Epithelial cell of proximal tubule (primary cell): ENCODE measurements at regions not wholly inside any gene's neighbourhood (a gene's known extent, or its start where the extent isn't known, plus 50 kb on each side); places are given as distances from the start of the nearest gene placed in this dataset.

Experiments used
- DNase-seq: peaks from one replicate; pipeline ENCODE4 v3.0.0-alpha.2; 2011; ENCODE audit warnings: low read depth
- H3K4me3 ChIP-seq: 2 replicates; pipeline ENCODE4 v1.5.1; 2011; ENCODE audit warnings: low read depth, mild to moderate bottlenecking, low read length
- TF ChIP-seq, protein P1 (sequence below): conservative IDR thresholded peaks from 2 replicates; pipeline ENCODE4 v1.5.1; 2012; ENCODE audit warnings: low read depth, mild to moderate bottlenecking, low read length

DNA sequence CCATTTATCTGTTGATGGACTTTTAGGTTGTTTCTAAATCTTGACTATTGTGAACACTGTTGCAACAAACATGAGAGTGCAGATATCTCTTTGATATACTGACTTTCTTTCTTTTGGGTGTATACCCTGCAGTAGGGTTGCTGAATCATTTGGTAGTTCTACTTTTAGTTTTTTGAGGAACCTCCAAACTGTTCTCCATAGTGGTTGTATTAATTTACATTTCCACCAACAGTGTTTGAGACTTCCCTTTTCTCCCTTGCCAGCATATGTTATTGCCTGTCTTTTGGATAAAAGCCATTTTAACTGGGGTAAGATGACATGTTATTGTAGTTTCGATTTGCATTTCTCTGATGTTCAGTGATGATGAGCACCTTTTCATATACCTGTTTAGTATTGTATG is 330.0 kb downstream of the DDX10 start:
- H3K4me3 ChIP-seq, result no peak overlapping the region
- no peak for DNase-seq
- TF ChIP-seq, protein P1, sequence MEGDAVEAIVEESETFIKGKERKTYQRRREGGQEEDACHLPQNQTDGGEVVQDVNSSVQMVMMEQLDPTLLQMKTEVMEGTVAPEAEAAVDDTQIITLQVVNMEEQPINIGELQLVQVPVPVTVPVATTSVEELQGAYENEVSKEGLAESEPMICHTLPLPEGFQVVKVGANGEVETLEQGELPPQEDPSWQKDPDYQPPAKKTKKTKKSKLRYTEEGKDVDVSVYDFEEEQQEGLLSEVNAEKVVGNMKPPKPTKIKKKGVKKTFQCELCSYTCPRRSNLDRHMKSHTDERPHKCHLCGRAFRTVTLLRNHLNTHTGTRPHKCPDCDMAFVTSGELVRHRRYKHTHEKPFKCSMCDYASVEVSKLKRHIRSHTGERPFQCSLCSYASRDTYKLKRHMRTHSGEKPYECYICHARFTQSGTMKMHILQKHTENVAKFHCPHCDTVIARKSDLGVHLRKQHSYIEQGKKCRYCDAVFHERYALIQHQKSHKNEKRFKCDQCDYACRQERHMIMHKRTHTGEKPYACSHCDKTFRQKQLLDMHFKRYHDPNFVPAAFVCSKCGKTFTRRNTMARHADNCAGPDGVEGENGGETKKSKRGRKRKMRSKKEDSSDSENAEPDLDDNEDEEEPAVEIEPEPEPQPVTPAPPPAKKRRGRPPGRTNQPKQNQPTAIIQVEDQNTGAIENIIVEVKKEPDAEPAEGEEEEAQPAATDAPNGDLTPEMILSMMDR, result no peak

DNA sequence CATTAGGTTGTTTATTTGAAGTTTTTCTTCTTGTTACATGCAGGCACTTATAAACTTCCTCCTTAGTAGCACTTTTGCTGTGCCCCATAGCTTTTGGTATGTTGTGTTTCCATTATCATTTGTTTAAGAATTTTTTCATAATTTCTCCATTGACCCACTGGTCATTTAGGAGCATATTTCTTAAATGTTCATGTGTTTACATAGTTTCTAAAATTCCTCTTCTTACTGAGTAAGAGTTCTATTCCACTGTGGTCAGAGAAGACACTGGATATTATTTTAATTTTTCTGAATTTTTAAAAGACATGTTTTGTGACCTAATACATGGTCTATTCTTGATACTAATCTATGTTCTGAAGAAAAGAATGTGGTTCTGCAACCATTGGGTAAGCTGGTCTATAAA is 333.0 kb downstream of the DDX10 start:
- TF ChIP-seq, protein P1, result no peak
- DNase-seq, result no peak

DNA sequence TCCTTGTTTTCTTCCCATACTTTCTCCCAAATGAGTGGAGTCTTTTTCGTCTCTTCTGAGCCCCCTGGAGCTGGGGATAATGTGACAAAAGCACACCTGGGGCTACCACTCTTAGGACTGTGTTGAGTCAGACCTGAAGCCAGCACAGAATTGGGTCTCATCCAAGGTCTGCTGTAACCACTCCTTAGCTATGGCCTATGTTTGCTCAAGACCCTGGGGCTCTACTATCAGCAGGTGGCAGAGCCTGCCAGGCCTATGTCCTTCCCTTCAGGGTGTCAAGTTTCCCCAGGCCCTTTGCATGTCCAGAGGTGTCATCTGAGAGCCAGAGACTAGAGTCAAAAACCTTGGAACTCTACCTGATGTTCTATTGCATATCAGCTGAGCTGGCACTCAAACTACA is 335.7 kb downstream of the DDX10 start:
- no peak overlapping the region for H3K4me3 ChIP-seq
- DNase-seq, result no peak
- TF ChIP-seq, protein P1, result no peak

More for the DNA sequence above, 333.0 kb downstream of the DDX10 start:
- H3K4me3 ChIP-seq, result no peak overlapping the region

DNA sequence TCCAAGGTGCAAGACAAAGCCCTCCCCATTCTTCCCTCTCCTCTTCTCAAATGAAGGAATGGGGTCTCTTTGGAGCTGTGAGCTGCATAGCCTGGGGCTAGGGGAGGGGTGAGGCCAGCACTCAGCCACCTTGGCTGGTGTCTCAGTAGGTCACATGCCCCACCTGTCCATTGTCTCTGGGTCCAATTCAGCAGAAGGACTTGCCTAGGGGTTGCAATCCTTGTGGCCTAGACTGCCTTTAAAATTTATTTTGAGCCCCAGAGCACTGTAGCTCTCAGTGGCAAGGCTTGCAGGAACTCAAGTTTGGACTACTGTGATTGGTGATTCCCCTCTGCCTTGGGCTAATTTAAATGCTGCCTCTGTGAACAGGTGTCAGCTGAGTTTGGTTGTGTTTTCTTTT is 336.7 kb downstream of the DDX10 start:
- TF ChIP-seq, protein P1, result no peak
- no peak overlapping the region for H3K4me3 ChIP-seq
- no peak for DNase-seq

DNA sequence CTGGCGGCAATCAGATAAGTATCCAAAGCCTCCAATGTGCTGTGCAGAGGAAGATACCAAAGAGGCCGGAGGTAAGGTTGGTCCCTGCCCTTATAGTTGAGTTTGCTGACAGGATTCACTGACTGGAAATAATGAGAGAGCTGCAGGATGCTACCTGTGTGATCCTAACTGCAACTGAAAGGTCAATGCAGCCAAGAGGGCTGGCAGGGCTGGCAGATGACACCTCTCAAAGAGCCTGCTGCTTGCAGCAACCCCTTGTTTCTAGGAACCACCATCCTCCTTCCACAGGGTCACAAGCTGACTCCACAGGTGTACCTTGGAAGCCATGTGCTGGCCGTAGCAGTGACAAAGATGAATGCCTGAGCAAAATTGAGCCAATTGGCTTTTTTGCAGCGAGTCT is 348.1 kb downstream of the DDX10 start:
- no peak for DNase-seq
- H3K4me3 ChIP-seq, result no peak overlapping the region
- TF ChIP-seq, protein P1, result no peak

DNA sequence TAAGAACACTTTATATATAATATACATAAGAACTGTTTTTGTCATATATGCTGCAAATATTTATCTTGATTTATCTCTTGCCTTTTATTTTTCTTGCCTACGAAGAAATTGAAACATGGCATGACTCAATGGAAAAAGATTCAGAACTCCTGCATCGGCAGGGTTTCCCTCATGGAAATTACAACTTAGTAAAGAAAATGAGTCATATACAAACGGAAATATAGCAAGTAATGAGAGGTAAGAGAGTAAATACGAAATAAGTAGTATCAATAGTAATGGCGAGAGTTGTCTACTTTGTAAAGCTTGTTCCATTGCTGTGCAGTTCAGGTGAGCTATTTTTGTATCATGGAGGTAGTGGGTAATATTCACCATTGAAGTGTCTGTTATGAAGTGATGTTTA is 350.4 kb downstream of the DDX10 start:
- TF ChIP-seq, protein P1, result no peak
- no peak for DNase-seq
- H3K4me3 ChIP-seq, result no peak overlapping the region

DNA sequence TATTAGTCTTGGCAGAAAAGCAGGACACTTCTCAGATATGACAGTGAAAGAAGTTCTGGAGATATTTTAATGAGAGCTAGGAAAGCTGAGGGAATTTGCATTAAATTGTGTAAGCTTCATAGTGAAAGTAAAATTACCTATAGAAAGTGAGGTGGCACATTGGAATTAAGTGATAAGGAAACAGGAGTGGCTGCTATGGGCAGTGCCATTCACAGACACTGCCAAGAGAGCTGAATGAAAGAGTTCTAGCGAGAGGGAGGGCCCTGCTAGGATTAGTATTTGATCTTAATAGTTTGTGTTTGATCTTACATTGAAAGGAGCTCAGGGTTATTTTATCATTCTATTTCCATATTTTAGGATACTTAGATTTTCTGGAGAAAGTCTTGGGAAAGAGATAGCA is 351.9 kb downstream of the DDX10 start:
- no peak overlapping the region for H3K4me3 ChIP-seq
- TF ChIP-seq, protein P1, result no peak
- no peak for DNase-seq
